OCI-LY3 (cell line): ENCODE measurements at regions not wholly inside any gene's neighbourhood (a gene's known extent, or its start where the extent isn't known, plus 50 kb on each side); places are given as distances from the start of the nearest gene placed in this dataset.

Experiments used
- EZH2phosphoT487 ChIP-seq: fragments of 200-600 bp; shearing (Covaris generic); IDR thresholded peaks from 2 replicates; pipeline ENCODE4 v1.6.1; 2018; ENCODE audit warnings: antibody characterized with exemption, mixed run types, low read depth
- TF ChIP-seq, protein P1 (sequence below): fragments of 200-600, 300-600 bp; sonication (generic); IDR thresholded peaks from 2 replicates; pipeline ENCODE4 v1.5.1; 2014; ENCODE audit warnings: antibody characterized with exemption, low read length, low read depth

DNA sequence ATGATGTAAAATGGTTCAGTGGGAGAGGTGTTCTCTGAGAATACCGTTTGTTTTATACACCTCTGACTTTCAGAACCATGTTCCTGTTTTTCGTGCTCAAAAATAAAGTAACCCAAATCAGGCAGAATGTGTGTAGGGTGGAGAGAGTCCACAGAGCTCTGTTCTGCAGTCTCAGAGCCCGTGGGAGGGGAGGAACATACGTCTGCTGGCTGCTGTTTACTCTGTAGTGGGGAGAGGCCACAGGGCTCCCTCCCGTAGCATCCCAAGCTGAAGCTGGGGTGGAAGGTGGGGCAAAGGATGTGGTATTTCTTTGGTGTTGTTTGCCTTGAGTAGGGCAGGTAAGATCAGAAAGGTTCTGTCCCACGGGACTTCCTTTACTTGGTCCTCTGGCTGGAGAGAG, 348.5 kb downstream of the DNAH5 start:
- TF ChIP-seq, protein P1, sequence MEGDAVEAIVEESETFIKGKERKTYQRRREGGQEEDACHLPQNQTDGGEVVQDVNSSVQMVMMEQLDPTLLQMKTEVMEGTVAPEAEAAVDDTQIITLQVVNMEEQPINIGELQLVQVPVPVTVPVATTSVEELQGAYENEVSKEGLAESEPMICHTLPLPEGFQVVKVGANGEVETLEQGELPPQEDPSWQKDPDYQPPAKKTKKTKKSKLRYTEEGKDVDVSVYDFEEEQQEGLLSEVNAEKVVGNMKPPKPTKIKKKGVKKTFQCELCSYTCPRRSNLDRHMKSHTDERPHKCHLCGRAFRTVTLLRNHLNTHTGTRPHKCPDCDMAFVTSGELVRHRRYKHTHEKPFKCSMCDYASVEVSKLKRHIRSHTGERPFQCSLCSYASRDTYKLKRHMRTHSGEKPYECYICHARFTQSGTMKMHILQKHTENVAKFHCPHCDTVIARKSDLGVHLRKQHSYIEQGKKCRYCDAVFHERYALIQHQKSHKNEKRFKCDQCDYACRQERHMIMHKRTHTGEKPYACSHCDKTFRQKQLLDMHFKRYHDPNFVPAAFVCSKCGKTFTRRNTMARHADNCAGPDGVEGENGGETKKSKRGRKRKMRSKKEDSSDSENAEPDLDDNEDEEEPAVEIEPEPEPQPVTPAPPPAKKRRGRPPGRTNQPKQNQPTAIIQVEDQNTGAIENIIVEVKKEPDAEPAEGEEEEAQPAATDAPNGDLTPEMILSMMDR = no peak
- no peak for TF ChIP-seq EZH2phosphoT487
